T-helper 17 cell (primary cell): ENCODE measurements at regions not wholly inside any gene's neighbourhood (a gene's known extent, or its start where the extent isn't known, plus 50 kb on each side); places are given as distances from the start of the nearest gene placed in this dataset.
"Not testable (repeated sequence)": the region's sequence is repeated elsewhere in the genome, so short reads cannot be mapped to it uniquely, and the experiment has no call there.

Source experiments
- ATAC-seq: fragments of 150-1000 bp; cut with Tn5 transposase; 2 replicates; pipeline ENCODE4 v1.10.0; 2021; ENCODE audit warnings: mild to moderate bottlenecking, moderate library complexity
- DNase-seq, 3 donors: peaks; one replicate each; pipeline versions ENCODE4 v3.0.0 to v3.0.0-alpha.2; 2020 to 2021
- H3K9me3 ChIP-seq: one replicate; pipeline ENCODE4 v1.7.0; 2013; ENCODE audit warnings: low read length, mild to moderate bottlenecking; ENCODE audit not compliant: control insufficient read depth, poor library complexity, severe bottlenecking
- H3K27ac Mint-ChIP-seq: one replicate; pipeline ENCODE4 v1.8.0; 2022; ENCODE audit warnings: mild to moderate bottlenecking, moderate library complexity, mixed read lengths
- H3K27me3 Mint-ChIP-seq: one replicate; pipeline ENCODE4 v1.8.0; 2022; ENCODE audit warnings: mixed read lengths
- H3K36me3 Mint-ChIP-seq: one replicate; pipeline ENCODE4 v1.8.0; 2022; ENCODE audit warnings: low read depth, mixed read lengths
- H3K4me1 Mint-ChIP-seq: one replicate; pipeline ENCODE4 v1.8.0; 2022; ENCODE audit warnings: mild to moderate bottlenecking, mixed read lengths
- H3K4me3 Mint-ChIP-seq: one replicate; pipeline ENCODE4 v1.8.0; 2022; ENCODE audit warnings: mild to moderate bottlenecking, moderate library complexity, mixed read lengths

- H3K36me3 Mint-ChIP-seq: no peaks in the 10 kb centered on the region
- H3K27ac Mint-ChIP-seq: no peak overlapping the region
- ATAC-seq: no peak
- H3K27me3 Mint-ChIP-seq: no peaks in the 10 kb centered on the region
- H3K9me3 ChIP-seq: no peaks in the 10 kb centered on the region
- H3K4me3 Mint-ChIP-seq: no peak overlapping the region
- DNase-seq: no peak
- no peaks in the 10 kb centered on the region for H3K4me1 Mint-ChIP-seq
These were observed 568.4 kb upstream of the AGA start for GRCh38 chr4:178010596-178010995.

GRCh38 chr4:178015046-178015445, 572.8 kb upstream of the AGA start:
- H3K4me3 Mint-ChIP-seq, DNase-seq, H3K36me3 Mint-ChIP-seq, H3K27ac Mint-ChIP-seq, H3K27me3 Mint-ChIP-seq, H3K4me1 Mint-ChIP-seq, H3K9me3 ChIP-seq, ATAC-seq: not testable (repeated sequence)

GRCh38 chr4:178026999-178027398, 584.8 kb upstream of the AGA start:
- Mint-ChIP-seq H3K4me3 (no peak overlapping the region), H3K4me1 (no peaks in the 10 kb centered on the region), H3K27me3 (no peaks in the 10 kb centered on the region), H3K36me3 (no peaks in the 10 kb centered on the region), H3K27ac (no peak overlapping the region)
- ATAC-seq (no peak), DNase-seq (no peak)
- H3K9me3 ChIP-seq: peaks cover 4% of the 10 kb centered on the region

GRCh38 chr4:178027796-178028195, 585.6 kb upstream of the AGA start:
- H3K27me3 Mint-ChIP-seq: no peaks in the 10 kb centered on the region
- H3K27ac Mint-ChIP-seq: no peak overlapping the region
- no peak overlapping the region for H3K4me3 Mint-ChIP-seq
- no peaks in the 10 kb centered on the region for H3K4me1 Mint-ChIP-seq
- no peaks in the 10 kb centered on the region for H3K36me3 Mint-ChIP-seq
- DNase-seq (no peak), ATAC-seq (no peak)
- peaks cover 4% of the 10 kb centered on the region for H3K9me3 ChIP-seq

GRCh38 chr4:178028481-178028880, 586.2 kb upstream of the AGA start:
- DNase-seq: no peak
- Mint-ChIP-seq H3K36me3 (no peaks in the 10 kb centered on the region), H3K4me3 (no peak overlapping the region), H3K4me1 (no peaks in the 10 kb centered on the region), H3K27me3 (no peaks in the 10 kb centered on the region), H3K27ac (no peak overlapping the region)
- ATAC-seq: no peak
- peaks cover 4% of the 10 kb centered on the region for H3K9me3 ChIP-seq

- Mint-ChIP-seq H3K27ac (no peak overlapping the region), H3K4me1 (no peaks in the 10 kb centered on the region), H3K36me3 (no peaks in the 10 kb centered on the region), H3K4me3 (no peak overlapping the region), H3K27me3 (no peaks in the 10 kb centered on the region)
- DNase-seq (no peak), ATAC-seq (no peak)
- no peaks in the 10 kb centered on the region for H3K9me3 ChIP-seq
These were observed 595.4 kb upstream of the AGA start for GRCh38 chr4:178037459-178038214.

- ATAC-seq: no peak
- Mint-ChIP-seq H3K27me3 (no peaks in the 10 kb centered on the region), H3K27ac (no peak overlapping the region), H3K4me3 (no peak overlapping the region), H3K36me3 (no peaks in the 10 kb centered on the region), H3K4me1 (no peaks in the 10 kb centered on the region)
- no peak for DNase-seq
- H3K9me3 ChIP-seq: no peaks in the 10 kb centered on the region
These were observed 614.8 kb upstream of the AGA start for GRCh38 chr4:178056996-178057395.

GRCh38 chr4:178063568-178063967, 621.3 kb upstream of the AGA start:
- H3K36me3 Mint-ChIP-seq: no peaks in the 10 kb centered on the region
- ATAC-seq: no peak
- no peak overlapping the region for H3K4me3 Mint-ChIP-seq

GRCh38 chr4:178066338-178066941, 624.2 kb upstream of the AGA start:
- no peaks in the 10 kb centered on the region for H3K4me1 Mint-ChIP-seq
- H3K27ac Mint-ChIP-seq: no peak overlapping the region
- H3K27me3 Mint-ChIP-seq: no peaks in the 10 kb centered on the region
- H3K9me3 ChIP-seq: no peaks in the 10 kb centered on the region
- H3K36me3 Mint-ChIP-seq: no peaks in the 10 kb centered on the region
- no peak overlapping the region for H3K4me3 Mint-ChIP-seq
- ATAC-seq: no peak
- DNase-seq: no peak

More at GRCh38 chr4:178063568-178063967, 621.3 kb upstream of the AGA start:
- DNase-seq: no peak
- H3K27ac Mint-ChIP-seq: no peak overlapping the region
- no peaks in the 10 kb centered on the region for H3K9me3 ChIP-seq
- H3K4me1 Mint-ChIP-seq: no peaks in the 10 kb centered on the region
- H3K27me3 Mint-ChIP-seq: no peaks in the 10 kb centered on the region

- no peak for ATAC-seq
- H3K36me3 Mint-ChIP-seq: no peaks in the 10 kb centered on the region
These were observed 625.9 kb upstream of the AGA start for GRCh38 chr4:178068136-178068535.

GRCh38 chr4:178070163-178070562, 627.9 kb upstream of the AGA start:
- ATAC-seq (no peak), DNase-seq (no peak)
- no peaks in the 10 kb centered on the region for H3K36me3 Mint-ChIP-seq
- no peaks in the 10 kb centered on the region for H3K9me3 ChIP-seq
- no peaks in the 10 kb centered on the region for H3K4me1 Mint-ChIP-seq
- H3K27ac Mint-ChIP-seq: no peak overlapping the region
- H3K27me3 Mint-ChIP-seq: no peaks in the 10 kb centered on the region
- no peak overlapping the region for H3K4me3 Mint-ChIP-seq

More at GRCh38 chr4:178068136-178068535, 625.9 kb upstream of the AGA start:
- Mint-ChIP-seq H3K27ac (no peak overlapping the region), H3K4me3 (no peak overlapping the region), H3K27me3 (no peaks in the 10 kb centered on the region), H3K4me1 (no peaks in the 10 kb centered on the region)
- H3K9me3 ChIP-seq: no peaks in the 10 kb centered on the region
- no peak for DNase-seq

- no peak for ATAC-seq
These were observed 638.1 kb upstream of the AGA start for GRCh38 chr4:178080312-178080711.

GRCh38 chr4:178081176-178081575, 638.9 kb upstream of the AGA start:
- Mint-ChIP-seq H3K4me1 (no peaks in the 10 kb centered on the region), H3K36me3 (no peaks in the 10 kb centered on the region), H3K27ac (no peak overlapping the region), H3K4me3 (no peak overlapping the region), H3K27me3 (no peaks in the 10 kb centered on the region)
- no peak for DNase-seq
- no peak for ATAC-seq
- H3K9me3 ChIP-seq: peaks cover 3% of the 10 kb centered on the region

More at GRCh38 chr4:178080312-178080711, 638.1 kb upstream of the AGA start:
- H3K27ac Mint-ChIP-seq: no peak overlapping the region
- no peak overlapping the region for H3K4me3 Mint-ChIP-seq
- no peaks in the 10 kb centered on the region for H3K9me3 ChIP-seq
- DNase-seq: no peak
- no peaks in the 10 kb centered on the region for H3K4me1 Mint-ChIP-seq
- no peaks in the 10 kb centered on the region for H3K36me3 Mint-ChIP-seq
- no peaks in the 10 kb centered on the region for H3K27me3 Mint-ChIP-seq

- Mint-ChIP-seq H3K4me3 (no peak overlapping the region), H3K27me3 (no peaks in the 10 kb centered on the region), H3K27ac (no peak overlapping the region), H3K36me3 (no peaks in the 10 kb centered on the region), H3K4me1 (no peaks in the 10 kb centered on the region)
- no peak for ATAC-seq
- no peak for DNase-seq
- peaks cover 3% of the 10 kb centered on the region for H3K9me3 ChIP-seq
These were observed 639.7 kb upstream of the AGA start for GRCh38 chr4:178081896-178082295.
